Esophagus squamous epithelium (tissue), 4 donors: ENCODE measurements at regions not wholly inside any gene's neighbourhood (a gene's known extent, or its start where the extent isn't known, plus 50 kb on each side); places are given as distances from the start of the nearest gene placed in this dataset.

ENCODE experiments used
- POLR2A ChIP-seq, 4 donors: fragments of 450-650 bp; IDR thresholded peaks; one replicate each; pipeline ENCODE4 v1.6.1; 2017; ENCODE audit warnings: antibody characterized with exemption in 4 of 4, mild to moderate bottlenecking in 4 of 4, moderate library complexity in 3 of 4
- TF ChIP-seq, protein P1 (sequence below), 6 experiments: fragments of 450-650 bp in 4 of 6; fragments of 200-600 bp in 2 of 6; sonication (generic) in 2 of 6; IDR thresholded peaks; one replicate each; pipeline ENCODE4 v1.5.1; 2016 to 2019; ENCODE audit warnings: antibody characterized with exemption in 6 of 6, mild to moderate bottlenecking in 4 of 6, moderate library complexity in 4 of 6

DNA sequence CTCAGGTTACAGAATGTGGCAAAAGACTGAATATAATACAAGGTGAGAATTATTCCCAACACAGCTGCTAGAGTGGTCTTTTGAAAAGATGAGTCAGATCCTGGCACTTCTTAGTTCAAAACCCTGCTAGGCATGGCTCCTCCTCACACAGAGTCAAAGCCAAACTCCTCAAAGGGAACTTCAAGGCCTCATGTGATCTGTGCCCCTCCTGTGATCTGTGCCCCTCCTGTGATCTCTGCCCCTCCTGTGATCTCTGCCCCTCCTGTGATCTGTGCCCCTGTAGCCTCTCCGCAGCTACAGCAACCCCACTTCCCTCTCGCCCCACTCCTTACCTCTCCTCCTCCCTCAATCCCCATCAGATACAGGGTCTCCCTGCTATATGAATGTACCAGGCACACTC, 525.5 kb upstream of the CCNG1 start:
- TF ChIP-seq, protein P1, sequence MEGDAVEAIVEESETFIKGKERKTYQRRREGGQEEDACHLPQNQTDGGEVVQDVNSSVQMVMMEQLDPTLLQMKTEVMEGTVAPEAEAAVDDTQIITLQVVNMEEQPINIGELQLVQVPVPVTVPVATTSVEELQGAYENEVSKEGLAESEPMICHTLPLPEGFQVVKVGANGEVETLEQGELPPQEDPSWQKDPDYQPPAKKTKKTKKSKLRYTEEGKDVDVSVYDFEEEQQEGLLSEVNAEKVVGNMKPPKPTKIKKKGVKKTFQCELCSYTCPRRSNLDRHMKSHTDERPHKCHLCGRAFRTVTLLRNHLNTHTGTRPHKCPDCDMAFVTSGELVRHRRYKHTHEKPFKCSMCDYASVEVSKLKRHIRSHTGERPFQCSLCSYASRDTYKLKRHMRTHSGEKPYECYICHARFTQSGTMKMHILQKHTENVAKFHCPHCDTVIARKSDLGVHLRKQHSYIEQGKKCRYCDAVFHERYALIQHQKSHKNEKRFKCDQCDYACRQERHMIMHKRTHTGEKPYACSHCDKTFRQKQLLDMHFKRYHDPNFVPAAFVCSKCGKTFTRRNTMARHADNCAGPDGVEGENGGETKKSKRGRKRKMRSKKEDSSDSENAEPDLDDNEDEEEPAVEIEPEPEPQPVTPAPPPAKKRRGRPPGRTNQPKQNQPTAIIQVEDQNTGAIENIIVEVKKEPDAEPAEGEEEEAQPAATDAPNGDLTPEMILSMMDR (IDR thresholded peaks at IDR 0.05) = no peak
- no peak for TF ChIP-seq POLR2A (IDR thresholded peaks at IDR 0.05)
